ENCODE measurements at regions not wholly inside any gene's neighbourhood (a gene's known extent, or its start where the extent isn't known, plus 50 kb on each side); places are given as distances from the start of the nearest gene placed in this dataset.

DNA sequence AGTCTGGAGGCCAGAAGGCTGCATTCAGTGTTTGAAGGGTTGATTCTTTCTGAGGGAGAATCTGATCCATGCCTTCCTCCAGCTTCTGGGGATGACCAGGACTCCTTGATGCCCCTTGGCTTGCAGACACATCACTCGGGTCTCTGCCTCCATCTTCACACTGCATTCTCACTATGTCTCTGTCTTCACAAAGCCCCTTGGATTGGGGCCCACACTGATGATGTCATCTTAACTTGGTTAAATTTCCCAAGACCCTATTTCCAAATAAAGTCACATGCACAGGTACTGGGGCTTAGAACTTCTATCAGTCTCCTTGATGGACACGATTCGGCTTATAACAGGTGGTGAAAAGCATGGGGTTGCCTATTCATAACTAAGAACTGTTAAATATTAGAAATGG, 112.1 kb upstream of the MYOCD start:
- no peak for DNase-seq
- TF ChIP-seq, protein P1, sequence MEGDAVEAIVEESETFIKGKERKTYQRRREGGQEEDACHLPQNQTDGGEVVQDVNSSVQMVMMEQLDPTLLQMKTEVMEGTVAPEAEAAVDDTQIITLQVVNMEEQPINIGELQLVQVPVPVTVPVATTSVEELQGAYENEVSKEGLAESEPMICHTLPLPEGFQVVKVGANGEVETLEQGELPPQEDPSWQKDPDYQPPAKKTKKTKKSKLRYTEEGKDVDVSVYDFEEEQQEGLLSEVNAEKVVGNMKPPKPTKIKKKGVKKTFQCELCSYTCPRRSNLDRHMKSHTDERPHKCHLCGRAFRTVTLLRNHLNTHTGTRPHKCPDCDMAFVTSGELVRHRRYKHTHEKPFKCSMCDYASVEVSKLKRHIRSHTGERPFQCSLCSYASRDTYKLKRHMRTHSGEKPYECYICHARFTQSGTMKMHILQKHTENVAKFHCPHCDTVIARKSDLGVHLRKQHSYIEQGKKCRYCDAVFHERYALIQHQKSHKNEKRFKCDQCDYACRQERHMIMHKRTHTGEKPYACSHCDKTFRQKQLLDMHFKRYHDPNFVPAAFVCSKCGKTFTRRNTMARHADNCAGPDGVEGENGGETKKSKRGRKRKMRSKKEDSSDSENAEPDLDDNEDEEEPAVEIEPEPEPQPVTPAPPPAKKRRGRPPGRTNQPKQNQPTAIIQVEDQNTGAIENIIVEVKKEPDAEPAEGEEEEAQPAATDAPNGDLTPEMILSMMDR (IDR thresholded peaks at IDR 0.05) = no peak
- intact Hi-C loops (cut with DNase I) = no loop called here

DNA sequence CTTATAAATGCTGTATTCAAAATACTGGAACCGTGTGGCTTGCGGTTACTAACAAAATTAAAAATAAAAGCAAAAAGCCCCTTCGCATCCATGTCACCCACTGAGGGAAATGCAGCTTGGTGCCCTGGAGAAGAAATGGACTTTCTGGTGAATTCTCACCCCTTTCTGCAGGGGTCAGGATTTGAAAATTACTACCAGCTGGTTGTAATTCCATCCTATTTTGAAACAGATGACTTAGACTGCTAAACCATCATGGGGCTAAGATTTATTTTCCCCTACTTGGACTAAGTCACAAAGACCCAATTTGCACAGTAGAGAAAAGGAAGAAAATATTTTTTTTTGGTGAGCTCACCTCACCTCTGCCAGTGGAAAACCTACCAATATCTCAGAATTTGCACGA, 111.4 kb upstream of the MYOCD start:
- TF ChIP-seq, protein P1 (IDR thresholded peaks at IDR 0.05) = no peak
- no peak overlapping the region for H3K27ac ChIP-seq
- H3K36me3 ChIP-seq = no peaks in the 10 kb centered on the region
- intact Hi-C loops (cut with DNase I) = no loop called here
- no peaks in the 10 kb centered on the region for H3K9me3 ChIP-seq
- H3K27me3 ChIP-seq = no peaks in the 10 kb centered on the region
- no peak for DNase-seq
- no peaks in the 10 kb centered on the region for H3K4me1 ChIP-seq
- no peak overlapping the region for H3K4me3 ChIP-seq
- ATAC-seq = no peak

More for the DNA sequence above, 112.1 kb upstream of the MYOCD start:
- H3K36me3 ChIP-seq = no peaks in the 10 kb centered on the region
- no peak overlapping the region for H3K4me3 ChIP-seq
- H3K4me1 ChIP-seq = no peaks in the 10 kb centered on the region
- H3K9me3 ChIP-seq = no peaks in the 10 kb centered on the region
- no peaks in the 10 kb centered on the region for H3K27me3 ChIP-seq
- no peak for ATAC-seq
- H3K27ac ChIP-seq = no peak overlapping the region

DNA sequence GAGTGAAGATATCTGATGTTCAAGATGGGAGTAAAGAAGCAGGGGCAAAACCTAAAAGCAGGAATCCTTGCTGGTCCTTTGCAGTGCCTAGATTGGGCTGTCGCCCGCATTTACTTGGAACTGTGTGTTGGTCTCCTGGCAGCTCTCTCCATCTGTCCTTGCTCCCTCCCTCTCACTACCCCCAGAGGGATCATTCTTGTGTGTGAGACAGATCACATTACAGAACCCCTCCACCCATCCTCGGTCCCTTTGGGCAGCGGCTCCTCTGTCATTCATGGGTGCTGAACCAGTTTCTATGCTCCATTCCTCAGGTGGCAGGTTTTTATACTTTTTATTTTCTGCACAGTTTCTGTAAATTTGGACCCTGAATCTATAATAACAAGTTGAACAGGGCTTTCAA, 99.4 kb upstream of the MYOCD start:
- Histone ChIP-seq H3K4me1 (no peaks in the 10 kb centered on the region), H3K36me3 (no peaks in the 10 kb centered on the region), H3K9me3 (no peaks in the 10 kb centered on the region), H3K27me3 (peaks cover 0 to 38% of the 10 kb centered on the region in 2 donors), H3K4me3 (no peak overlapping the region), H3K27ac (no peak overlapping the region)
- intact Hi-C loops (cut with DNase I) = no loop called here
- ATAC-seq = no peak
- no peak for DNase-seq
- TF ChIP-seq, protein P1 (IDR thresholded peaks at IDR 0.05) = no peak

DNA sequence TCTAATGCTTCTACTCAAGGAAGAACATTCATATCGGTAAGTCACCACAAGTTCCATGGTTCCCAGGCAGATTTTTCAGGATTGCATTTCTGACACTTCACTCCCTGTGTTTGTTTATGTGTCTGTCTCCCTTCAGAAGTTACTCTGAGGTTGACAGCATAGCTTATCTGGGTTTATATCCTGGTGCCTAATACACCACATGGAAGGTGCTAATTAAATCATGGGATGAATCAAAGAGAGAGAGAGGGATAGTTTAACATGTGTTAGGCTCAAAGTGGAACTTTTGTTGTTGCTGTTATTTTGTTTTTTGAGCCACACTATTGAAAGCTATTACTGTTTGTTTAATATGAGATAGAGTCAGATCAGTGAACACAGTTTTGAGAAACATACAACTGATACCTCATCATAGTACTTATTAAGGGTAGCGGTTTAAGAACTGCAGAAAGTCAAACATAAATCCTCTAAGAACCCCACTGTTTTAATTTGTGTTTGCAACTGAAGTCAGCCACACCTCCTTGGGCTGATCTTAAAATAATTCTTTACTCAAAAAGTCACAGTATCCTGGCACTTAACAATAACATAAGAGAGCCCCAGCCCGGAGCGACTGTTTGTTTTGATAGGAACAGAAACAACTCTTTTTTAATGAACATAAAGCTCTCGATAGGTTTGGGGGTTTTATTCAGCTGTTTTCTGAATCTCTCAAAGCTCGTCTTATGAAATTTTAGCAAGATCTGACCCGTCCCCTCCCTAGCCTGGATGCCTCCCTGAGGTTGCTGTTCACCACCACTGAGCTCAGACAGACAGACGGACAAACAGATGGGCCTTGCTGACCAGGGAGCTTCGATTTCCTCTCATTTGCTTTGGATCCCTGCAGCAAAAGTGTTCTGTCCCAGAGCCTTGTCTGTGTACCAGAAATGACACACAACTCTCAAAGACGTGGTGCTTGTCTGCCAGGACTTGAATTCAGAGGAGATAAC, 98.3 kb upstream of the MYOCD start:
- H3K4me1 ChIP-seq = no peaks in the 10 kb centered on the region
- H3K9me3 ChIP-seq = no peaks in the 10 kb centered on the region
- H3K36me3 ChIP-seq = no peaks in the 10 kb centered on the region
- ATAC-seq (no peak), DNase-seq (no peak)
- H3K27ac ChIP-seq = no peak overlapping the region
- TF ChIP-seq, protein P1 (IDR thresholded peaks at IDR 0.05) = no peak
- H3K4me3 ChIP-seq = no peak overlapping the region
- H3K27me3 ChIP-seq = peaks cover 0 to 38% of the 10 kb centered on the region in 2 donors
- intact Hi-C loops (cut with DNase I) = no loop called here

DNA sequence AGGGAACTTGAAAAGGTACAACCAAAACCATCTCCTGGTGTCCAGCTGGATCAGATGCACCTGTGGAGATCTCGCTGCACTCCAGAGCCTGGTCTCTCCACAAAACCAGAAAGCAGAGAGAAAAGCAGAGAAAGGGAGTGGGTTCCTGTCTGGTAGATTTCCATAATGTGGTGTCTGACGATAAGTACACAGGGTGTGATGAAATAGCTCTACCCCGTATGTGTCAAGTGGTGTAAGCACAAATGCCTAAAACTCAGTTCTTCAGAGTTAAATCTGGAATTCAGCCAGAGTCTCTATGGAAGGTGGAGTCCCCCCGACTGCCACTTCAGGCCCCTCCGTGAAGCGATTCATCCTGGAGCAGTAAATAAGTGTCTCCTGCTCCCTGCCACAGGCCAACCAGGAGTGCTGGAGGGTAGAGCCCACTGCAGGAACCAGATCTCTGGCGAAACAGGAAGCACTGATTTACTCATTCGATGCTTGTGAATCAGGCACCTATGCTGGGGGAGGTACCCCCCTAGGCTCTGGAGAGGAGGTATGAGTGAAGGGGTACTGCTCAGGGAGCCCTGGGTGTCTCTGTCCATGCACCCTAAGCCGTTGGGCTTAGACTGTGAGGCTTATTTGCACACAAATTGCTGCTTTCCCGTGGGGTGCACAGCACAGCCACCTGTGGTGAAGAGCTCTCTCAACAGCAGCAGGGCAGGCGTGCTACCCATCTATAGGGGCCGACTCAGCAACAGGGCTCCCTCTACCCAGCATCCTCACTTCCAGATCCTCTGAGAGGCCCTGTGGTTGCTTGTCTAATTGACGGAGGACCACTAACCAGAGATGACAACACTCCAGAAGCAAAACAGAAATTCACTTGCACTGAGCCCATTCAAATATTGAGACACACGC, 97.1 kb upstream of the MYOCD start:
- DNase-seq (no peak), ATAC-seq (no peak)
- intact Hi-C loops (cut with DNase I) = no loop called here
- Histone ChIP-seq H3K27ac (no peak overlapping the region), H3K27me3 (peaks cover 0 to 38% of the 10 kb centered on the region in 2 donors), H3K9me3 (no peaks in the 10 kb centered on the region), H3K4me1 (no peaks in the 10 kb centered on the region), H3K36me3 (no peaks in the 10 kb centered on the region), H3K4me3 (no peak overlapping the region)
- TF ChIP-seq, protein P1 (IDR thresholded peaks at IDR 0.05) = no peak
